OCI-LY7 (cell line): ENCODE measurements at regions not wholly inside any gene's neighbourhood (a gene's known extent, or its start where the extent isn't known, plus 50 kb on each side); places are given as distances from the start of the nearest gene placed in this dataset.
"Not testable (repeated sequence)": the region's sequence is repeated elsewhere in the genome, so short reads cannot be mapped to it uniquely, and the experiment has no call there.

Source experiments
- BruUV-seq: library from RNA; stranded (reverse); fragments of 400-500 nt; replicated peaks from 2 replicates; lab custom pipeline; 2021; lab: Mats Ljungman, UMichigan
- CTCF ChIA-PET: fragments of 300-600 bp; sonication (Branson Sonifier 250); formaldehyde crosslinking; loops from one replicate; lab custom pipeline; 2022; ENCODE audit warnings: antibody characterized with exemption; ENCODE audit not compliant: unreplicated experiment; lab: Charles Lee
- POLR2A ChIA-PET: fragments of 300-600 bp; sonication (Branson Sonifier 250); formaldehyde crosslinking; loops from one replicate; lab custom pipeline; 2022; ENCODE audit warnings: antibody characterized with exemption; lab: Charles Lee
- DNase-seq: peaks from one replicate; pipeline ENCODE4 v3.0.0-alpha.2; 2015; ENCODE audit warnings: low spot score
- H2AFZ ChIP-seq: fragments of 200-600 bp; sonication (generic), shearing (Covaris generic); 2 replicates; pipeline ENCODE4 v1.6.1; 2014; ENCODE audit warnings: mild to moderate bottlenecking, antibody characterized with exemption, low read length, moderate library complexity
- H3K27ac ChIP-seq: fragments of 200-600 bp; sonication (generic); 2 replicates; pipeline ENCODE4 v1.5.1; 2014; ENCODE audit warnings: mixed run types, low read depth, mild to moderate bottlenecking, moderate library complexity, low read length, inconsistent platforms; ENCODE audit not compliant: poor library complexity, severe bottlenecking
- H3K36me3 ChIP-seq: fragments of 200-600 bp; sonication (generic); 2 replicates; pipeline ENCODE4 v1.6.1; 2014; ENCODE audit warnings: mild to moderate bottlenecking, antibody characterized with exemption, low read length, moderate library complexity, mixed read lengths; ENCODE audit not compliant: insufficient read depth
- H3K4me1 ChIP-seq: fragments of 200-600 bp; sonication (generic); 2 replicates; pipeline ENCODE4 v1.5.1; 2014; ENCODE audit warnings: mild to moderate bottlenecking, low read length; ENCODE audit not compliant: insufficient read depth, poor library complexity, severe bottlenecking
- H3K4me2 ChIP-seq: fragments of 200-600 bp; sonication (generic); 2 replicates; pipeline ENCODE4 v1.6.1; 2014; ENCODE audit warnings: mild to moderate bottlenecking, low read length
- H3K4me3 ChIP-seq: fragments of 200-600 bp; sonication (generic); 2 replicates; pipeline ENCODE4 v1.5.1; 2014; ENCODE audit warnings: mild to moderate bottlenecking, low read depth, low read length; ENCODE audit not compliant: poor library complexity, severe bottlenecking
- H3K79me2 ChIP-seq: fragments of 200-600 bp; sonication (generic); 2 replicates; pipeline ENCODE4 v1.6.1; 2016; ENCODE audit warnings: low read depth, mild to moderate bottlenecking, low read length, moderate library complexity, mixed read lengths; ENCODE audit not compliant: insufficient read depth
- H3K9me2 ChIP-seq: fragments of 200-600 bp; sonication (generic); 2 replicates; pipeline ENCODE4 v1.6.1; 2016; ENCODE audit warnings: mild to moderate bottlenecking, low read length, mixed read lengths; ENCODE audit not compliant: insufficient read depth
- H3K9me3 ChIP-seq: fragments of 200-600 bp; sonication (generic); 2 replicates; pipeline ENCODE4 v1.6.1; 2014; ENCODE audit warnings: mild to moderate bottlenecking, mixed run types, low read length, mixed read lengths
- H4K20me1 ChIP-seq: fragments of 200-600 bp; sonication (generic); 2 replicates; pipeline ENCODE4 v1.6.1; 2014; ENCODE audit warnings: mild to moderate bottlenecking, antibody characterized with exemption, low read length, moderate library complexity, mixed read lengths; ENCODE audit not compliant: insufficient read depth
- EZH2phosphoT487 ChIP-seq: fragments of 200-600 bp; sonication (generic); IDR thresholded peaks from 2 replicates; pipeline ENCODE4 v1.6.1; 2018; ENCODE audit warnings: low read depth, borderline replicate concordance, mild to moderate bottlenecking, mixed run types, antibody characterized with exemption, low read length, moderate library complexity, mixed read lengths
- intact Hi-C: fragments of 100-400 bp; cut with micrococcal nuclease; formaldehyde crosslinking; loops from one replicate; pipeline ENCODE4 v1.10.0; 2022; ENCODE audit not compliant: unreplicated experiment
- TF ChIP-seq, protein P1 (sequence below): fragments of 200-600 bp; sonication (generic); conservative IDR thresholded peaks from 2 replicates; pipeline ENCODE4 v1.5.1; 2014; ENCODE audit warnings: mild to moderate bottlenecking, antibody characterized with exemption, low read length, moderate library complexity, mixed read lengths

GRCh38 chr11:71089571-71089970 lies 162.8 kb downstream of the SHANK2 start:
- no peaks in the 10 kb centered on the region for H4K20me1 ChIP-seq
- H3K27ac ChIP-seq, result no peak overlapping the region
- no TSS peak for BruUV-seq
- intact Hi-C loops, result no loop called here
- H3K36me3 ChIP-seq, result no peaks in the 10 kb centered on the region
- no peak overlapping the region for H3K4me2 ChIP-seq
- H3K9me2 ChIP-seq, result no peaks in the 10 kb centered on the region
- no peak for DNase-seq
- CTCF ChIA-PET, result no interaction called here
- POLR2A ChIA-PET, result no interaction called here
- no peaks in the 10 kb centered on the region for H3K4me1 ChIP-seq
- no peaks in the 10 kb centered on the region for H3K9me3 ChIP-seq
- no peak overlapping the region for H2AFZ ChIP-seq
- no peak overlapping the region for H3K4me3 ChIP-seq
- no peaks in the 10 kb centered on the region for H3K79me2 ChIP-seq
- no peak for TF ChIP-seq EZH2phosphoT487
- TF ChIP-seq, protein P1, sequence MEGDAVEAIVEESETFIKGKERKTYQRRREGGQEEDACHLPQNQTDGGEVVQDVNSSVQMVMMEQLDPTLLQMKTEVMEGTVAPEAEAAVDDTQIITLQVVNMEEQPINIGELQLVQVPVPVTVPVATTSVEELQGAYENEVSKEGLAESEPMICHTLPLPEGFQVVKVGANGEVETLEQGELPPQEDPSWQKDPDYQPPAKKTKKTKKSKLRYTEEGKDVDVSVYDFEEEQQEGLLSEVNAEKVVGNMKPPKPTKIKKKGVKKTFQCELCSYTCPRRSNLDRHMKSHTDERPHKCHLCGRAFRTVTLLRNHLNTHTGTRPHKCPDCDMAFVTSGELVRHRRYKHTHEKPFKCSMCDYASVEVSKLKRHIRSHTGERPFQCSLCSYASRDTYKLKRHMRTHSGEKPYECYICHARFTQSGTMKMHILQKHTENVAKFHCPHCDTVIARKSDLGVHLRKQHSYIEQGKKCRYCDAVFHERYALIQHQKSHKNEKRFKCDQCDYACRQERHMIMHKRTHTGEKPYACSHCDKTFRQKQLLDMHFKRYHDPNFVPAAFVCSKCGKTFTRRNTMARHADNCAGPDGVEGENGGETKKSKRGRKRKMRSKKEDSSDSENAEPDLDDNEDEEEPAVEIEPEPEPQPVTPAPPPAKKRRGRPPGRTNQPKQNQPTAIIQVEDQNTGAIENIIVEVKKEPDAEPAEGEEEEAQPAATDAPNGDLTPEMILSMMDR, result no peak

DNA sequence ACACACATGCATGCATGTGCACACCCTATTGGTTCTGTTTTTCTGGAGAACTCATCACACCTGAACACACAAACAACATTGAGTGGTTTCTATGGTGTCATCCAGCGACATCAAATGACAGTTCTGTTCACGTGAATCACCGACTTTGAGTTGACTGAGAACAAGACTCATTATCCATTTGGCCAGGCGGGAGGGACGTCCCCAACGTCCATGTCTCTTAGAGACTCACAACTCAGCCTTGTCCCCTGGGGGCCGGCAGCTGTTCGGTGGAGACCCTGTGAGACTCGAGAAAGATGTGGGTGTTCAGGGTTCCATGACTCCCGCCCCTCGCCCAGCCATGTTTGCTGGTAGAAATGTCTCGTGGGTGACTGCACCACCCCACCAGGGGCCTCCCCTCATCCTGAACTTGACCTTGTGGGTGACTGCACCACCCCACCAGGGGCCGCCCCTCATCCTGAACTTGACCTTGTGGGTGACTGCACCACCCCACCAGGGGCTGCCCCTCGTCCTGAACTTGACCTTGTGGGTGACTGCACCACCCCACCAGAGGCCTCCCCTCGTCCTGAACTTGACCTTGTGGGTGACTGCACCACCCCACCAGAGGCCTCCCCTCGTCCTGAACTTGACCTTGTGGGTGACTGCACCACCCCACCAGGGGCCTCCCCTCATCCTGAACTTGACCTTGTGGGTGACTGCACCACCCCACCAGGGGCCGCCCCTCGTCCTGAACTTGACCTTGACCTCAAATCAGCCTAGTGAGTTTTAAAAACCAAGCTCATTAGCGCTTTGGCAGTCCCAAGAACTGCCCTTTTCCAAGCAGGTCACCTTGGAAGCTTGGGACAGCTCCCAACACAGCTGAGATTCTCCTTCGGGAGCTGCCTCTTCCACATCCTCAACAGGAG lies 163.8 kb downstream of the SHANK2 start:
- H3K9me2 ChIP-seq, H3K79me2 ChIP-seq, H3K4me1 ChIP-seq, H2AFZ ChIP-seq, H3K9me3 ChIP-seq, intact Hi-C loops, BruUV-seq, H3K27ac ChIP-seq, CTCF ChIA-PET, POLR2A ChIA-PET, H3K36me3 ChIP-seq, DNase-seq, H4K20me1 ChIP-seq, H3K4me2 ChIP-seq, H3K4me3 ChIP-seq: not testable (repeated sequence)

DNA sequence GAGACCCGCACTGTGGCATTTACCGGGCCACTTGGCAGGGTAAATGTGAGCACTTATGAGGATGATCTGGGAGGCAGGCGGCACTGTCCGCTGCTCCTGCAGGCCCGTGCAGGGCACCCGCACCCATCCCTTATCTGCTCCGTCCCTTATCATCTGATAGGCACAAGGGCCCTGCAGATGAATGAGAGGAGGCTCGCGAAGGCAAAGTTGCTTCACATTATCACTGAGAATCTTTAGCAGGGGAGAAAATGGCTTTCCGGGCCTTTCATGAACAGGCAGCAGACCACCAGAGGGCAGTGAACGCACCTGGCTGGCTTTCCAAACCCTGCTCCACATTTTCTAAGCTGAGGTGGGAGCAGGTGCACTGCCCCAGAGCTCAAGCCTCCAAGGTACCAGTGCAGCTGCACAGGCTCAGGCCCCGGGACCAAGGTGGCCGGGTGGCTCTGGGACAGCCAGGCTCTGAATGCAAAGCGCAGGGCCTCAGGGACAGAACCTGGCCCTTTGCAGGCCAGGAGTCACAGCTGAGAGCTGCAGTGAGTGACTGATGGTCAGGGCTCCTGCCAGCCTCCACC lies 165.6 kb downstream of the SHANK2 start:
- no peak overlapping the region for H3K27ac ChIP-seq
- no peak overlapping the region for H3K4me3 ChIP-seq
- H4K20me1 ChIP-seq, result no peaks in the 10 kb centered on the region
- H2AFZ ChIP-seq, result no peak overlapping the region
- H3K4me2 ChIP-seq, result no peak overlapping the region
- no TSS peak for BruUV-seq
- intact Hi-C loops, result loop anchor here (1.0 kb wide), 2 partner anchors 286 to 335 kb away; no protein-coding TSS in a partner anchor
- H3K9me2 ChIP-seq, result no peaks in the 10 kb centered on the region
- no peaks in the 10 kb centered on the region for H3K79me2 ChIP-seq
- no peaks in the 10 kb centered on the region for H3K9me3 ChIP-seq
- peak; percentile 56 for DNase-seq
- CTCF ChIA-PET, result no interaction called here
- H3K36me3 ChIP-seq, result no peaks in the 10 kb centered on the region
- H3K4me1 ChIP-seq, result no peaks in the 10 kb centered on the region
- POLR2A ChIA-PET, result no interaction called here
- no peak for TF ChIP-seq EZH2phosphoT487
- TF ChIP-seq, protein P1, result peak; percentile 75
